ENCODE measurements at regions not wholly inside any gene's neighbourhood (a gene's known extent, or its start where the extent isn't known, plus 50 kb on each side); places are given as distances from the start of the nearest gene placed in this dataset.

DNA sequence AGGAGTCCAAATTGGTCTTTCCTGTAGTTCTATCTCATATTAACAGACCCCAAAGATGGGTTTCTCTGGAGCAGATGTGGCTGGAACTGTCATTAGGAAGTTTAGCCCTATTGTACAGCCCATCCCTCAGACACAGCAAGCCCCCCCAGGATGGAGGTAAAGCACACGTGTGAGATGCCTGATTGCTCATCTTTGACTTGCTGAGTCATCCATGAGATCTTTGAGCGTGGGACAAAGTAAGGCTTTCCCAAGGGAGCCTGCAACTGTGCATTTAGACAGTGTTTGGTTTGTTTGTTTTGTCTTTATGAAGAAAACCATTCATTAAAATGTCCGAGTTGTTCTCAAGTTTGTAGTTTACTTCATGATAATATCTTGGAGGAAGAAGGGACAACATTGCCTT is 145.3 kb upstream of the CDH13 start:
- TF ChIP-seq, protein P1, sequence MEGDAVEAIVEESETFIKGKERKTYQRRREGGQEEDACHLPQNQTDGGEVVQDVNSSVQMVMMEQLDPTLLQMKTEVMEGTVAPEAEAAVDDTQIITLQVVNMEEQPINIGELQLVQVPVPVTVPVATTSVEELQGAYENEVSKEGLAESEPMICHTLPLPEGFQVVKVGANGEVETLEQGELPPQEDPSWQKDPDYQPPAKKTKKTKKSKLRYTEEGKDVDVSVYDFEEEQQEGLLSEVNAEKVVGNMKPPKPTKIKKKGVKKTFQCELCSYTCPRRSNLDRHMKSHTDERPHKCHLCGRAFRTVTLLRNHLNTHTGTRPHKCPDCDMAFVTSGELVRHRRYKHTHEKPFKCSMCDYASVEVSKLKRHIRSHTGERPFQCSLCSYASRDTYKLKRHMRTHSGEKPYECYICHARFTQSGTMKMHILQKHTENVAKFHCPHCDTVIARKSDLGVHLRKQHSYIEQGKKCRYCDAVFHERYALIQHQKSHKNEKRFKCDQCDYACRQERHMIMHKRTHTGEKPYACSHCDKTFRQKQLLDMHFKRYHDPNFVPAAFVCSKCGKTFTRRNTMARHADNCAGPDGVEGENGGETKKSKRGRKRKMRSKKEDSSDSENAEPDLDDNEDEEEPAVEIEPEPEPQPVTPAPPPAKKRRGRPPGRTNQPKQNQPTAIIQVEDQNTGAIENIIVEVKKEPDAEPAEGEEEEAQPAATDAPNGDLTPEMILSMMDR (IDR thresholded peaks at IDR 0.05), result no peak
- no peak for TF ChIP-seq POLR2A (IDR thresholded peaks at IDR 0.05)
